HG03064 (cell line): ENCODE measurements at regions not wholly inside any gene's neighbourhood (a gene's known extent, or its start where the extent isn't known, plus 50 kb on each side); places are given as distances from the start of the nearest gene placed in this dataset.
"Not testable (repeated sequence)": the region's sequence is repeated elsewhere in the genome, so short reads cannot be mapped to it uniquely, and the experiment has no call there.

Experiments used
- ATAC-seq: cut with Tn5 transposase; IDR thresholded peaks from one replicate; pipeline ENCODE4 v1.9.1; 2021; ENCODE audit warnings: low read depth; ENCODE audit not compliant: unreplicated experiment

GRCh38 chr14:34303811-34304210 lies 158.2 kb downstream of the SPTSSA start:
- ATAC-seq = no peak

- ATAC-seq = no peak
Observed at GRCh38 chr14:34302654-34303053, 159.4 kb downstream of the SPTSSA start.

GRCh38 chr14:34300882-34301734 lies 160.9 kb downstream of the SPTSSA start:
- no peak for ATAC-seq

- no peak for ATAC-seq
Observed at GRCh38 chr14:34300330-34300729, 161.7 kb downstream of the SPTSSA start.

- no peak for ATAC-seq
Observed at GRCh38 chr14:34299360-34299759, 162.7 kb downstream of the SPTSSA start.

- no peak for ATAC-seq
Observed at GRCh38 chr14:34297786-34298520, 164.1 kb downstream of the SPTSSA start.

- ATAC-seq = no peak
Observed at GRCh38 chr14:34283590-34283989, 178.4 kb downstream of the SPTSSA start.

GRCh38 chr14:34277191-34277590 lies 184.8 kb downstream of the SPTSSA start:
- no peak for ATAC-seq

- no peak for ATAC-seq
Observed at GRCh38 chr14:34275530-34275929, 186.5 kb downstream of the SPTSSA start.

- ATAC-seq = no peak
Observed at GRCh38 chr14:34275078-34275477, 187.0 kb downstream of the SPTSSA start.

- ATAC-seq = not testable (repeated sequence)
Observed at GRCh38 chr14:34273716-34274115, 188.3 kb downstream of the SPTSSA start.

- no peak for ATAC-seq
Observed at GRCh38 chr14:34270361-34270760, 191.7 kb downstream of the SPTSSA start.

- ATAC-seq = no peak
Observed at GRCh38 chr14:34266344-34266743, 195.7 kb downstream of the SPTSSA start.

- ATAC-seq = no peak
Observed at GRCh38 chr14:34262127-34262910, 199.7 kb downstream of the SPTSSA start.

GRCh38 chr14:34259996-34260395 lies 202.0 kb downstream of the SPTSSA start:
- no peak for ATAC-seq

GRCh38 chr14:34258318-34258717 lies 203.7 kb downstream of the SPTSSA start:
- ATAC-seq = no peak

- ATAC-seq = no peak
Observed at GRCh38 chr14:34257505-34257904, 204.5 kb downstream of the SPTSSA start.

GRCh38 chr14:34256223-34256622 lies 205.8 kb downstream of the SPTSSA start:
- no peak for ATAC-seq

GRCh38 chr14:34254571-34254970 lies 207.5 kb downstream of the SPTSSA start:
- no peak for ATAC-seq

- ATAC-seq = no peak
Observed at GRCh38 chr14:34254031-34254430, 208.0 kb downstream of the SPTSSA start.

- ATAC-seq = no peak
Observed at GRCh38 chr14:34252227-34252626, 209.8 kb downstream of the SPTSSA start.
